IPS-15b (cell line): ENCODE measurements at regions not wholly inside any gene's neighbourhood (a gene's known extent, or its start where the extent isn't known, plus 50 kb on each side); places are given as distances from the start of the nearest gene placed in this dataset.

Experiments
- H3K27me3 ChIP-seq: one replicate; pipeline ENCODE4 v1.6.1; 2013; ENCODE audit warnings: low read length; ENCODE audit not compliant: control insufficient read depth, insufficient read depth
- H3K36me3 ChIP-seq: one replicate; pipeline ENCODE4 v1.6.1; 2013; ENCODE audit warnings: low read length; ENCODE audit not compliant: control insufficient read depth, insufficient read depth
- H3K4me1 ChIP-seq: one replicate; pipeline ENCODE4 v1.6.1; 2013; ENCODE audit warnings: mild to moderate bottlenecking, low read length; ENCODE audit not compliant: control insufficient read depth, insufficient read depth
- H3K4me3 ChIP-seq: one replicate; pipeline ENCODE4 v1.5.1; 2013; ENCODE audit warnings: low read depth, low read length
- H3K9ac ChIP-seq: one replicate; pipeline ENCODE4 v1.6.1; 2013; ENCODE audit warnings: low read depth, mild to moderate bottlenecking, low read length
- H3K9me3 ChIP-seq: one replicate; pipeline ENCODE4 v1.6.1; 2013; ENCODE audit warnings: mild to moderate bottlenecking, low read length; ENCODE audit not compliant: control insufficient read depth, insufficient read depth

DNA sequence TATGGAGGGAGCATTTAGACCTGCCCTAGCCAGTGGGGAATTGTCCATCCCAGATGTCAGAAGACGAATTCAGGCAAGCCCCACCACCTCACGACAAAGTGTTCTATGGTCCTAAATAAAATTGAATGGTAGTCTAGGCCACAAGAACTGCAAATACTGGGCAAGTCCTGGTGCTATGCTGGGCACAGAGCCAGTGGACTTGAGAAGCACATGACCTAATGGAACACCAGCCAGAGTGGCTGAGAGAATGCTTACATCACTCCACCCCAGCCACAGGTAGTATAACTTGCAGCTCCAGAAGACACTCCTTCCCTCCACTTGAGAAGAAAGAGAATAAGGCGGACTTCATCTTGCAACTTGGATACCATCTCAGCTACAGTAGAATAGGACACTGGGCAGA, 567.3 kb upstream of the CXADR start:
- Histone ChIP-seq H3K9me3 (no peaks in the 10 kb centered on the region), H3K9ac (no peak overlapping the region), H3K36me3 (no peaks in the 10 kb centered on the region), H3K4me3 (no peak overlapping the region), H3K4me1 (no peaks in the 10 kb centered on the region), H3K27me3 (no peaks in the 10 kb centered on the region)

- H3K4me3 ChIP-seq, result no peak overlapping the region
- H3K9me3 ChIP-seq, result no peaks in the 10 kb centered on the region
- H3K9ac ChIP-seq, result no peak overlapping the region
- no peaks in the 10 kb centered on the region for H3K4me1 ChIP-seq
- H3K27me3 ChIP-seq, result no peaks in the 10 kb centered on the region
- H3K36me3 ChIP-seq, result no peaks in the 10 kb centered on the region
These were observed 556.0 kb upstream of the CXADR start for GRCh38 chr21:16956824-16957223.

GRCh38 chr21:16965424-16965823, 547.4 kb upstream of the CXADR start:
- no peaks in the 10 kb centered on the region for H3K4me1 ChIP-seq
- H3K4me3 ChIP-seq, result no peak overlapping the region
- H3K9me3 ChIP-seq, result no peaks in the 10 kb centered on the region
- H3K9ac ChIP-seq, result no peak overlapping the region
- H3K27me3 ChIP-seq, result no peaks in the 10 kb centered on the region
- no peaks in the 10 kb centered on the region for H3K36me3 ChIP-seq

- no peaks in the 10 kb centered on the region for H3K27me3 ChIP-seq
- H3K36me3 ChIP-seq, result no peaks in the 10 kb centered on the region
- H3K4me3 ChIP-seq, result no peak overlapping the region
These were observed 544.4 kb upstream of the CXADR start for GRCh38 chr21:16968436-16968835.

DNA sequence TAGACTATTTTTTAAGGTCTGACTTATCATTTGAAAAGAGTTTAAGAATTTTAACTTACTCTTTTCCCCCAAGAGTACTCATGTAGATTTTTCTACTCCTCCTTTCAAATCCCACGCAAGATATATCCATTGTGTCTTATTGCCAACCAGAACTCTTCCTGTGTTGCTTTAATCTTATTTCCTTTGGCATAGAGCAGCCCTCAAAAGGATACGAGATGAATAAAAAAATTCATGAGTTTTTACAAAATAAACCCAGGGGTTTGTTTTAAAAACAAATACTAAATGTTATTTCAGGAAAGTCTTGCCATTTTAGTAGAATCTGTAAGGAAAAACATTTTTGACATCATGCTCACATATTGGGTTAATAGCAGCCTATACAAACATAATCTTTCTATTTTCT, 543.2 kb upstream of the CXADR start:
- H3K9ac ChIP-seq, result no peak overlapping the region
- no peak overlapping the region for H3K4me3 ChIP-seq
- no peaks in the 10 kb centered on the region for H3K9me3 ChIP-seq
- no peaks in the 10 kb centered on the region for H3K36me3 ChIP-seq
- no peaks in the 10 kb centered on the region for H3K4me1 ChIP-seq
- no peaks in the 10 kb centered on the region for H3K27me3 ChIP-seq

More at GRCh38 chr21:16968436-16968835, 544.4 kb upstream of the CXADR start:
- Histone ChIP-seq H3K9me3 (no peaks in the 10 kb centered on the region), H3K4me1 (no peaks in the 10 kb centered on the region), H3K9ac (no peak overlapping the region)

- Histone ChIP-seq H3K9ac (no peak overlapping the region), H3K27me3 (no peaks in the 10 kb centered on the region), H3K9me3 (no peaks in the 10 kb centered on the region), H3K36me3 (no peaks in the 10 kb centered on the region), H3K4me3 (no peak overlapping the region), H3K4me1 (no peaks in the 10 kb centered on the region)
These were observed 538.8 kb upstream of the CXADR start for GRCh38 chr21:16974060-16974459.

DNA sequence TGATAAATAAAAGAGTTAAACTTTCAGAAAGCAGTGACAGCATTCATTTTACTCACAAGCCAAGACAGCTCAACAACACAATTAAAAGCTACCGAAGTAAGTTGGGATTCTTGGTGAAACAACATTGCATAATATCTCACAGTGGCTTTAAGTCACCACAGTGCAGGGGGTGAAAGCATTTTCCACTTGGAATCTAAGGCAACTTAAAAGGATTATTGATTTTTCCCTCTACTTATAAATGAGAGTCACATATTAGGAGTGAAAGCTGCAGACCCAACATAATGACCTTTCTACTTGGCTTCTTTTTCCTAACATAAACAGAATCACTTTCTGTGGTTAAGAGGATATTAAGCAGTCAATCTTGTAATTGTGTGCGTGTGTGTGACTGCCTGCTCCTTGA, 536.6 kb upstream of the CXADR start:
- no peak overlapping the region for H3K9ac ChIP-seq
- no peaks in the 10 kb centered on the region for H3K9me3 ChIP-seq
- no peak overlapping the region for H3K4me3 ChIP-seq
- no peaks in the 10 kb centered on the region for H3K27me3 ChIP-seq
- no peaks in the 10 kb centered on the region for H3K4me1 ChIP-seq
- no peaks in the 10 kb centered on the region for H3K36me3 ChIP-seq

GRCh38 chr21:16978309-16978895, 534.4 kb upstream of the CXADR start:
- Histone ChIP-seq H3K36me3 (no peaks in the 10 kb centered on the region), H3K4me1 (no peaks in the 10 kb centered on the region), H3K27me3 (no peaks in the 10 kb centered on the region), H3K4me3 (no peak overlapping the region), H3K9ac (no peak overlapping the region), H3K9me3 (no peaks in the 10 kb centered on the region)

DNA sequence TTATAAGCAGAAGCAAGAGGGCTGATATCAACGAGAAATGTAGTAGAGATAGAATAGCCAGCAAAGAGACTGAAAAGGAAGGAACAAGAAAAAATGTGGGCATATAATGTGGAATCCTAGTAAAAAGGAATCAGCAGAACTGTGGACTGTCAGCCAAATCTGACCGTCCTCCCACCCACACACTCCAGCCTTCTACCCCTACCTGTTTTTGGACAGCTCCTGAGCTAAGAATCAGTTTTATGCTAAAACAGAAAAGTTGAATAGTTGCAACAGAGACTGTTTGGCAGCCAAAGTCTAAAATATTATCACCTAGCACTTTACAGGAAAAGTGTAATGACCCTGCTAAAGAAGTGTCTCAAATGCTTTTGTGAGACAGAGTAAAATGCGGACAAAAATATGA, 533.3 kb upstream of the CXADR start:
- Histone ChIP-seq H3K27me3 (no peaks in the 10 kb centered on the region), H3K4me3 (no peak overlapping the region), H3K36me3 (no peaks in the 10 kb centered on the region), H3K9me3 (no peaks in the 10 kb centered on the region), H3K4me1 (no peaks in the 10 kb centered on the region), H3K9ac (no peak overlapping the region)

GRCh38 chr21:16983420-16983819, 529.4 kb upstream of the CXADR start:
- H3K36me3 ChIP-seq, result no peaks in the 10 kb centered on the region

DNA sequence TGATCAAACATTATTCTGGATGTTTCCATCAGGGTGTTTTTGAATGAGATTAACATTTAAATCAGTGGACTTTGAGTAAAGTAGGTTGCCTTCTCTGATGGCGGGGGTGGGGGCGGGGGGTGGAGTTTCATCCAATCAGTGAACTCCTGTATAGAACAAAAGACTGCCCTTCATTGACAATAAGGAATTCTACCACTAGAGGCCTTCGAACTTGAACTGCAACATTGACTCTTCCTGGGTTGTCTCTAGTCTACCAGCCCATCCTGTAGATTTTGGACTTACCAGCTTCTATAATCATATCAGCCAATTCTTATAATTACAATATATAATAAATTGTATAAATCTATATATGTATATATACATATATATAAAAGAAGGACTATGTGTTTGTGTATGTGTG, 520.4 kb upstream of the CXADR start:
- no peaks in the 10 kb centered on the region for H3K36me3 ChIP-seq
- H3K9me3 ChIP-seq, result no peaks in the 10 kb centered on the region
- no peak overlapping the region for H3K9ac ChIP-seq
- no peaks in the 10 kb centered on the region for H3K27me3 ChIP-seq
- no peaks in the 10 kb centered on the region for H3K4me1 ChIP-seq
- H3K4me3 ChIP-seq, result no peak overlapping the region

More at GRCh38 chr21:16983420-16983819, 529.4 kb upstream of the CXADR start:
- Histone ChIP-seq H3K4me1 (no peaks in the 10 kb centered on the region), H3K9ac (no peak overlapping the region), H3K4me3 (no peak overlapping the region), H3K9me3 (no peaks in the 10 kb centered on the region), H3K27me3 (no peaks in the 10 kb centered on the region)

- H3K36me3 ChIP-seq, result no peaks in the 10 kb centered on the region
- H3K4me1 ChIP-seq, result no peaks in the 10 kb centered on the region
- no peak overlapping the region for H3K9ac ChIP-seq
- no peaks in the 10 kb centered on the region for H3K27me3 ChIP-seq
- H3K4me3 ChIP-seq, result no peak overlapping the region
- no peaks in the 10 kb centered on the region for H3K9me3 ChIP-seq
These were observed 519.3 kb upstream of the CXADR start for GRCh38 chr21:16993416-16994038.
